ENCODE measurements at regions not wholly inside any gene's neighbourhood (a gene's known extent, or its start where the extent isn't known, plus 50 kb on each side); places are given as distances from the start of the nearest gene placed in this dataset.

- TF ChIP-seq POLR2A (IDR thresholded peaks at IDR 0.05; ENCODE audit: low read depth, low read length) = no peak
- TF ChIP-seq, protein P1, sequence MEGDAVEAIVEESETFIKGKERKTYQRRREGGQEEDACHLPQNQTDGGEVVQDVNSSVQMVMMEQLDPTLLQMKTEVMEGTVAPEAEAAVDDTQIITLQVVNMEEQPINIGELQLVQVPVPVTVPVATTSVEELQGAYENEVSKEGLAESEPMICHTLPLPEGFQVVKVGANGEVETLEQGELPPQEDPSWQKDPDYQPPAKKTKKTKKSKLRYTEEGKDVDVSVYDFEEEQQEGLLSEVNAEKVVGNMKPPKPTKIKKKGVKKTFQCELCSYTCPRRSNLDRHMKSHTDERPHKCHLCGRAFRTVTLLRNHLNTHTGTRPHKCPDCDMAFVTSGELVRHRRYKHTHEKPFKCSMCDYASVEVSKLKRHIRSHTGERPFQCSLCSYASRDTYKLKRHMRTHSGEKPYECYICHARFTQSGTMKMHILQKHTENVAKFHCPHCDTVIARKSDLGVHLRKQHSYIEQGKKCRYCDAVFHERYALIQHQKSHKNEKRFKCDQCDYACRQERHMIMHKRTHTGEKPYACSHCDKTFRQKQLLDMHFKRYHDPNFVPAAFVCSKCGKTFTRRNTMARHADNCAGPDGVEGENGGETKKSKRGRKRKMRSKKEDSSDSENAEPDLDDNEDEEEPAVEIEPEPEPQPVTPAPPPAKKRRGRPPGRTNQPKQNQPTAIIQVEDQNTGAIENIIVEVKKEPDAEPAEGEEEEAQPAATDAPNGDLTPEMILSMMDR (IDR thresholded peaks at IDR 0.05; ENCODE audit: extremely low read depth in 1 of 2, insufficient read depth in 1 of 2, low read depth in 1 of 2, low read length in 2 of 2) = no peak
- TF ChIP-seq EZH2 (IDR thresholded peaks at IDR 0.05; ENCODE audit: borderline replicate concordance, low read depth, low read length, severe bottlenecking) = no peak
- TF ChIP-seq JUN (IDR thresholded peaks at IDR 0.05; ENCODE audit: borderline replicate concordance, insufficient read depth, insufficient read length, low read depth) = no peak
- no peak for TF ChIP-seq POLR2AphosphoS5 (IDR thresholded peaks at IDR 0.05; ENCODE audit: insufficient read depth, low read depth, low read length)
- TF ChIP-seq, protein P2, sequence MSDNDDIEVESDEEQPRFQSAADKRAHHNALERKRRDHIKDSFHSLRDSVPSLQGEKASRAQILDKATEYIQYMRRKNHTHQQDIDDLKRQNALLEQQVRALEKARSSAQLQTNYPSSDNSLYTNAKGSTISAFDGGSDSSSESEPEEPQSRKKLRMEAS (IDR thresholded peaks at IDR 0.05; ENCODE audit: insufficient read depth, insufficient read length) = no peak
These were observed 106.3 kb upstream of the GJB5 start for GRCh38 chr1:34648501-34648900.

Measured in endothelial cell of umbilical vein (primary cell).